SK-N-MC (cell line): ENCODE measurements at regions not wholly inside any gene's neighbourhood (a gene's known extent, or its start where the extent isn't known, plus 50 kb on each side); places are given as distances from the start of the nearest gene placed in this dataset.
A peak's percentile ranks its signal among the peaks of the same experiment; 100 is the strongest.

ENCODE experiments used
- EZH2 ChIP-seq: fragments of 200-600 bp; sonication (generic); IDR thresholded peaks from one replicate; pipeline ENCODE4 v1.6.1; 2017; ENCODE audit warnings: antibody characterized with exemption
- FOXP2 ChIP-seq: optimal IDR thresholded peaks from 2 replicates; pipeline ENCODE3; 2011; ENCODE audit warnings: mild to moderate bottlenecking, moderate library complexity; ENCODE audit not compliant: insufficient read depth; ENCODE audit errors: extremely low read length, control extremely low read depth
- POLR2AphosphoS5 ChIP-seq: IDR thresholded peaks from 2 replicates; pipeline ENCODE4 v1.6.1; 2012; ENCODE audit warnings: mild to moderate bottlenecking, low read depth, low read length, borderline replicate concordance

DNA sequence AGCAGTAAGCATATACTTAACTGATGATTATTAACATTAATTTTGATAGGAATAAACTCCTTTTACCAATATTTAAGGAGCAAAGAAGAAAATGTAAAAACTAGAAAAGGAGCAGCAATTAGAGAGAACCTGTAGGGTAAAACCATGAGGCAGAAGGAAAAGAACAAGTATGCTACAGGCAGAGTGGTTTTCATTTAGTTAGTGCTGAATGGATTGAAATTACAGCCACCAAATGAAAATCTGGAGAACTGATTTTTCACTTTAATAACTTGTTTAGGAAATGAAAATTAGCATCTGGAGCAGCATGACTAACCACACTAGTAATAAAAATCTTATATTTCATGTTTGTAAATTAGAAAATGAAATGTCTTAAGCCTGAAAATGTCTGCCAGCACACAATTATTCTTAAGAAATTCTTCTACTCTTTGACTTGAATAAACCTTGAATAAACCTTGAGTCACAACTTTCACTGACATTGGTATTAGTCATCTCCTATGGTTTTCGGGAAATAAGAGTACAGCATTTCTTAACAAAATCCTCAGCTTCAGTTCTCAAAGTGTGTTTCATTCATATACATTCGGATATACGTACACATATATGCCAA lies 1504.9 kb upstream of the C9orf72 start:
- no peak for TF ChIP-seq EZH2
- TF ChIP-seq POLR2AphosphoS5: peak; percentile 23; the same call in 1 of the 2 replicates
- TF ChIP-seq FOXP2: no peak
